Astrocyte of the spinal cord (primary cell): ENCODE measurements at regions not wholly inside any gene's neighbourhood (a gene's known extent, or its start where the extent isn't known, plus 50 kb on each side); places are given as distances from the start of the nearest gene placed in this dataset.

Source experiments
- DNase-seq: peaks from one replicate; pipeline ENCODE4 v3.0.0; 2011; ENCODE audit warnings: low read depth, low spot score
- H3K4me3 ChIP-seq: 2 replicates; pipeline ENCODE4 v1.5.1; 2011; ENCODE audit warnings: low read depth, mild to moderate bottlenecking, low read length, moderate library complexity
- CTCF ChIP-seq: IDR thresholded peaks from 2 replicates; pipeline ENCODE4 v1.5.1; 2012; ENCODE audit warnings: low read depth, mild to moderate bottlenecking, low read length, inconsistent platforms
- in situ Hi-C: cut with HindIII; loops from 2 replicates; pipeline ENCODE4 v1.10.0; 2017; ENCODE audit warnings: low sequenced_read_pairs

DNA sequence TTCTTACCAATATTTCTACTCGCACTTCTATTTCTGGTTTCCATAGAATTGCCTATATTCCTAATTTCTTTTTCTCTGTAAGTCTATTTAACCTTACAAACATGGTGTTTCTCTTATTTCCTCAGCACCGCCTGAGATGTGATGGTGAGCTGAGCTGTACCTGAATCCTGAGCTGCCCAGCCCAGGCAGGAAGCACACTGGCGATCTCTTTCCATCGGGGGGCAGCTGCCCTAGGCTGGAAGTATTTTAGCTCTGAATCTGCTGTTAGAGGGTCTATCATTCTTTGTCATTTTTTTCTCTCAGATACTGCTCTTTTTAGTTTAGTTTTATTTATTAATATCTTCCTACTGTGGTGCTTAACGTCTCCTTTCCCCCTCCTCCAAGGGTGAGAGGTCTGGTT, 173.4 kb upstream of the SLC35B3 start:
- no peak for DNase-seq
- in situ Hi-C loops: no loop called here
- H3K4me3 ChIP-seq: no peak overlapping the region
- no peak for TF ChIP-seq CTCF

DNA sequence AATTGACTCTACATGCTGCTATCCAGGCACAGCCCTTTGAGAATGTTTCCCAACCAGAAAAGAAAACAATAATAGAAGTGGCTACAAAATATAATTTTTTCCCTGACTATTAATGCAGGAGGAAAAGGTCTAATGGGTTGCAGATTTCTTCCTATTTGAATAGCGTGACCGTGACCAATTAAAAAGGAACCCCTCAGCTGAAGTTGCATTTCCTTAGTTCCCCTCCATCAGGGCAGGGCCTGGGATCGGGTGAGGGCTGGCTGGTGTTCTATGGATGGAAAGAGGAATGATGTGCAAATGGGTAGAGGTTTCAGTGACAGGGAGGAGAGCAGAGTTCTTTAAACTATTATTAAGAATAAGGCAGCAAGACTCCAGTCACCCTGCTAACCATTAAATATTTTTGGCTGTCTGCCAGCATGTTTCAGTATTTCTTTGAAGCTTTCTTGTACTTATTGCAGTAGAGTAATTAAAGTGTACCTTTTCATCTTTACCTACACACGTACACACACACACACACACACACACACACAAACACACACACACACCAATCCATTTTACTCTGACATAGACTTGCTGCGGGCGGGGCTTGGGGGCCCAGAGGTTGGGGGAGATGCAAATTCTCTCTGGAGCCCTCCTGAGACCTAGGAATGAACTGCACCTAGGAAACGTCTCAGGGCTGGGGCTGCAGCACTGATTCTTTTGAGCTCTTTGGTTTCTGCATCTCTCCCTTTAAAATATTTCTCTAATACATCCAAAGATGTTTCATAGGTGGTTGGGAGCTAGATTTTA, 154.8 kb upstream of the SLC35B3 start:
- no peak overlapping the region for H3K4me3 ChIP-seq

GRCh38 chr6:8588176-8588575, 152.8 kb upstream of the SLC35B3 start:
- DNase-seq: no peak
- in situ Hi-C loops: no loop called here
- no peak for TF ChIP-seq CTCF
- H3K4me3 ChIP-seq: no peak overlapping the region

More for the DNA sequence above, 154.8 kb upstream of the SLC35B3 start:
- in situ Hi-C loops: no loop called here
- no peak for TF ChIP-seq CTCF
- no peak for DNase-seq

DNA sequence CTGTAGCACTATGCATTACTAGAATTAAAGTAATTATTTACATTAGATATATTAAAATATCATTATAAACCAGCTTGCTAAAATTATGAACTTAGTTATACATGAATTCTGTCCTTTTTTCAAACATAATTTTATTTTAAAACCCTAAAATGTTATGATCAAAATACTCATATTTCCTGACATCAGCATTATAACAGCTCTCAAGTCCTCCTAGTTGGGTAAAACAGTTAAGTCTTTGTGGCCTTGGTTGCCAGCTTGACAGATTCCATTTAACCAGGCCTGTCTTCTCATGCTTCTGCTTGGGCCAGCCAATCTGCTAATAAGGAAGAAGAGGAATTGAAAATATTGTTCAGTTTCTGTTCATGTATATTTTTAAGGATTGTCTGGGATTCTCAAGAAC, 147.9 kb upstream of the SLC35B3 start:
- no peak overlapping the region for H3K4me3 ChIP-seq
- TF ChIP-seq CTCF: no peak
- DNase-seq: no peak
- in situ Hi-C loops: no loop called here

- in situ Hi-C loops: no loop called here
- TF ChIP-seq CTCF: no peak
- DNase-seq: no peak
- H3K4me3 ChIP-seq: no peak overlapping the region
These were observed 144.0 kb upstream of the SLC35B3 start for GRCh38 chr6:8579372-8579771.

DNA sequence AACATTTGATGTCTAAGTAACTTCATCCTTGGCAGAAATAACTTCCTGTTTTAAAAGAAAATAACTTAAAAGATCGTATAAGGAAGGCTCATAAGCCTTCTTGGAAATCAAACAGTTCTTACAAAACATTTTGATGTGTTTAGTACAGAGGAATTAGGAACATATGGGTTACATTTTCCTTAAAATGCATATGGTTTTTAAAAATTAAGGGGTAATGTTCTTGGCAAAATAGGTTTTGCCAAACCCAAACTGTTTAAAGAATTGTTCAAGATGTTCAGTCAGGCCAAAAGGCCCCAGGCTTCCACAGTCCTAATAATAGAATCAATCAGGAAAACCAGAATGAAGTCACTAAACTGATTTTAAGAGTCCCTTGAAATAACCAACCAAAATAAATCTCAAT, 142.7 kb upstream of the SLC35B3 start:
- DNase-seq: no peak
- in situ Hi-C loops: no loop called here
- H3K4me3 ChIP-seq: no peak overlapping the region
- no peak for TF ChIP-seq CTCF
